HepG2 (cell line): ENCODE measurements at regions not wholly inside any gene's neighbourhood (a gene's known extent, or its start where the extent isn't known, plus 50 kb on each side); places are given as distances from the start of the nearest gene placed in this dataset.

Experiments used
- ATAC-seq: fragments of 200-7000 bp; cut with Tn5 transposase; 3 replicates; pipeline ENCODE4 v1.9.1; 2020; ENCODE audit warnings: mild to moderate bottlenecking, moderate library complexity
- BruUV-seq: library from RNA; stranded (reverse); fragments of 400-500 nt; replicated peaks from 2 replicates; lab custom pipeline; 2021; lab: Mats Ljungman, UMichigan
- CTCF ChIA-PET: fragments of 300-600 bp; formaldehyde crosslinking; extraction: SDS; loops from one replicate; lab custom pipeline; 2021; ENCODE audit warnings: low total read pairs, inconsistent platforms, low intra/inter-chr PET ratio; lab: Yijun Ruan, JAX
- POLR2A ChIA-PET: fragments of 350-600 bp; sonication (Branson Sonifier 250); formaldehyde crosslinking; loops from one replicate; lab custom pipeline; 2020; ENCODE audit warnings: antibody characterized with exemption, inconsistent platforms; lab: Yijun Ruan, JAX
- DNase-seq: peaks from one replicate; pipeline ENCODE4 v3.0.0-alpha.2; 2015; ENCODE audit warnings: low spot score
- FAIRE-seq: peaks from 3 replicates; lab custom pipeline; 2011; peaks lifted over from hg19 to GRCh38; lab: Jason Lieb, UNC
- H2AFZ ChIP-seq: one replicate; pipeline ENCODE4 v1.6.1; 2011; ENCODE audit warnings: low read length, inconsistent platforms
- H3K27ac ChIP-seq: fragments of 300-600 bp; 3 replicates; pipeline ENCODE4 v1.8.0; 2011; ENCODE audit warnings: mixed run types, mild to moderate bottlenecking, mixed read lengths, low read length, inconsistent platforms; ENCODE audit not compliant: insufficient read depth; ENCODE audit errors: extremely low read length
- H3K27me3 ChIP-seq, 2 experiments: fragments of 200-600 bp in 1 of 2; 2 replicates in 1 of 2; 3 replicates in 1 of 2; pipeline versions ENCODE4 v1.6.0 to v1.8.0; 2011; ENCODE audit warnings: low read length in 2 of 2, mild to moderate bottlenecking in 2 of 2, moderate library complexity in 2 of 2, inconsistent platforms in 1 of 2; ENCODE audit not compliant: insufficient read depth in 2 of 2, control insufficient read depth in 1 of 2
- H3K36me3 ChIP-seq, 2 experiments: fragments of 200-600 bp in 1 of 2; replicated peaks in 1 of 2; 2 replicates in 1 of 2; 3 replicates in 1 of 2; pipeline versions ENCODE4 v1.5.1 to v1.8.0; 2011; ENCODE audit warnings: low read length in 2 of 2, inconsistent platforms in 1 of 2; ENCODE audit not compliant: insufficient read depth in 2 of 2, control insufficient read depth in 1 of 2
- H3K4me1 ChIP-seq: 2 replicates; pipeline ENCODE4 v1.5.1; 2012; ENCODE audit warnings: low read length, inconsistent platforms; ENCODE audit not compliant: insufficient read depth
- H3K4me2 ChIP-seq: 2 replicates; pipeline ENCODE4 v1.6.0; 2011; ENCODE audit warnings: low read depth, low read length, inconsistent platforms
- H3K4me3 ChIP-seq, 3 experiments: fragments of 200-600 bp in 1 of 3; sonication (generic), shearing (Covaris generic) in 1 of 3; replicated peaks in 1 of 3; 2 replicates each; pipeline ENCODE4 v1.5.1; 2011 to 2016; ENCODE audit warnings: low read length in 3 of 3, inconsistent platforms in 2 of 3, low read depth in 2 of 3, mild to moderate bottlenecking in 2 of 3, control low read depth in 1 of 3, mixed read lengths in 1 of 3; ENCODE audit not compliant: insufficient read depth in 1 of 3
- H3K79me2 ChIP-seq: one replicate; pipeline ENCODE4 v1.6.1; 2011; ENCODE audit warnings: low read length, inconsistent platforms; ENCODE audit not compliant: insufficient read depth
- H3K9ac ChIP-seq: 2 replicates; pipeline ENCODE4 v1.6.0; 2011; ENCODE audit warnings: mild to moderate bottlenecking, low read depth, low read length, inconsistent platforms; ENCODE audit not compliant: insufficient read depth
- H3K9me3 ChIP-seq: 2 replicates; pipeline ENCODE4 v1.5.1; 2012; ENCODE audit warnings: mild to moderate bottlenecking, low read length
- H4K20me1 ChIP-seq: 2 replicates; pipeline ENCODE4 v1.6.0; 2011; ENCODE audit warnings: inconsistent platforms, mild to moderate bottlenecking, low read length, moderate library complexity; ENCODE audit not compliant: insufficient read depth
- CHCHD3 ChIP-seq: sonication (generic); formaldehyde crosslinking; IDR thresholded peaks from 2 replicates; pipeline ENCODE4 v1.8.0; 2022; ENCODE audit warnings: mild to moderate bottlenecking, missing genetic modification reagents, moderate library complexity
- FLYWCH1 ChIP-seq: sonication (generic); formaldehyde crosslinking; IDR thresholded peaks from 2 replicates; pipeline ENCODE4 v1.8.1; 2023; ENCODE audit warnings: mild to moderate bottlenecking, missing genetic modification reagents
- GPBP1L1 ChIP-seq: sonication (generic); formaldehyde crosslinking; IDR thresholded peaks from 2 replicates; pipeline ENCODE4 v1.5.0; 2020; ENCODE audit warnings: mild to moderate bottlenecking, missing genetic modification reagents
- GZF1 ChIP-seq: sonication (generic); formaldehyde crosslinking; IDR thresholded peaks from 2 replicates; pipeline ENCODE4 v1.5.1; 2020; ENCODE audit warnings: mild to moderate bottlenecking, missing genetic modification reagents
- HDAC2 ChIP-seq: sonication (generic); formaldehyde crosslinking; IDR thresholded peaks from 2 replicates; pipeline ENCODE4 v1.4.0; 2020; ENCODE audit warnings: missing genetic modification reagents
- HES4 ChIP-seq: sonication (generic); formaldehyde crosslinking; IDR thresholded peaks from 2 replicates; pipeline ENCODE4 v1.9.0; 2021; ENCODE audit warnings: mild to moderate bottlenecking, missing genetic modification reagents, borderline replicate concordance
- KDM5A ChIP-seq: fragments of 200-600 bp; sonication (generic); IDR thresholded peaks from 2 replicates; pipeline ENCODE4 v1.7.0; 2018; ENCODE audit warnings: antibody characterized with exemption, mild to moderate bottlenecking, low read length, borderline replicate concordance
- MEIS2 ChIP-seq: sonication (generic); formaldehyde crosslinking; IDR thresholded peaks from 2 replicates; pipeline ENCODE4 v1.9.0; 2021; ENCODE audit warnings: mild to moderate bottlenecking, missing genetic modification reagents
- SP5 ChIP-seq: IDR thresholded peaks from 2 replicates; pipeline ENCODE4 v1.6.1; 2016; ENCODE audit warnings: low read depth, borderline replicate concordance
- SRSF1 ChIP-seq: fragments of 200-400 bp; formaldehyde crosslinking; optimal IDR thresholded peaks from 2 replicates; pipeline ENCODE3; 2017; ENCODE audit warnings: mild to moderate bottlenecking, low read depth, low read length, moderate library complexity
- TMF1 ChIP-seq: sonication (generic); formaldehyde crosslinking; IDR thresholded peaks from 2 replicates; pipeline ENCODE4 v1.8.1; 2022; ENCODE audit warnings: low read depth, missing genetic modification reagents
- ZBTB14 ChIP-seq: sonication (generic); formaldehyde crosslinking; IDR thresholded peaks from 2 replicates; pipeline ENCODE4 v1.4.0; 2020; ENCODE audit warnings: missing genetic modification reagents
- ZNF530 ChIP-seq: sonication (generic); formaldehyde crosslinking; IDR thresholded peaks from 2 replicates; pipeline ENCODE4 v1.5.0; 2020; ENCODE audit warnings: low read depth, mild to moderate bottlenecking, missing genetic modification reagents
- ZNF639 ChIP-seq: conservative IDR thresholded peaks from 2 replicates; pipeline ENCODE4 v1.6.1; 2018; ENCODE audit warnings: missing genetic modification reagents
- ZNF713 ChIP-seq: sonication (generic); formaldehyde crosslinking; IDR thresholded peaks from 2 replicates; pipeline ENCODE4 v1.4.0; 2020; ENCODE audit warnings: mild to moderate bottlenecking, missing genetic modification reagents
- ZNF772 ChIP-seq: sonication (generic); formaldehyde crosslinking; IDR thresholded peaks from 2 replicates; pipeline ENCODE4 v1.5.0; 2020; ENCODE audit warnings: mild to moderate bottlenecking, missing genetic modification reagents
- ZSCAN12 ChIP-seq: sonication (generic); formaldehyde crosslinking; IDR thresholded peaks from 2 replicates; pipeline ENCODE4 v1.9.0; 2021; ENCODE audit warnings: mild to moderate bottlenecking, missing genetic modification reagents
- WGBS: methylation state at CpG from one replicate; pipeline ENCODE4 v1.1.6; 2017; ENCODE audit warnings: low lambda C conversion rate; 5-methylcytosine and 5-hydroxymethylcytosine counted together
- in situ Hi-C: cut with HindIII; loops from 2 replicates; pipeline ENCODE4 v1.10.0; 2017; ENCODE audit warnings: low pct_unique_long_range_greater_than_20kb; ENCODE audit not compliant: extremely low pct_ligation_motif_present
- intact Hi-C: fragments of 100-400 bp; cut with micrococcal nuclease; formaldehyde crosslinking; loops from one replicate; pipeline ENCODE4 v1.10.0; 2022; ENCODE audit not compliant: unreplicated experiment

- H3K4me3 ChIP-seq: no peak overlapping the region
- TF ChIP-seq HES4 (CRISPR knock-in tag) (no peak), CHCHD3 (CRISPR knock-in tag) (no peak), SP5 (CRISPR knock-in tag) (no peak), ZNF772 (CRISPR knock-in tag) (no peak), GZF1 (CRISPR knock-in tag) (no peak), FLYWCH1 (CRISPR knock-in tag) (no peak), HDAC2 (CRISPR knock-in tag) (no peak)
- TF ChIP-seq, all 625 proteins: peak for 0
- Histone ChIP-seq H3K27ac (no peak overlapping the region), H3K79me2 (no peaks in the 10 kb centered on the region), H3K9ac (no peak overlapping the region), H3K36me3 (no peaks in the 10 kb centered on the region), H4K20me1 (no peaks in the 10 kb centered on the region), H3K27me3 (no peaks in the 10 kb centered on the region), H3K4me1 (no peaks in the 10 kb centered on the region), H3K4me2 (no peak overlapping the region), H2AFZ (no peak overlapping the region), H3K9me3 (peaks cover 6% of the 10 kb centered on the region; the same call in 1 of the 2 replicates)
- POLR2A ChIA-PET: no interaction called here
- WGBS: 0% methylated on average over 2 of the region's 2 CpGs
- no peak for FAIRE-seq
- intact Hi-C loops (no loop called here), in situ Hi-C loops (no loop called here)
- BruUV-seq: no TSS peak
- ATAC-seq: no peak
- CTCF ChIA-PET: no interaction called here
- DNase-seq: no peak
These were observed 262.6 kb upstream of the DOK6 start for GRCh38 chr18:69138088-69138487.

- CTCF ChIA-PET: no interaction called here
- Histone ChIP-seq H3K4me1 (no peaks in the 10 kb centered on the region), H3K27ac (no peak overlapping the region), H3K9me3 (peaks cover 6% of the 10 kb centered on the region; the same call in 1 of the 2 replicates), H3K4me3 (no peak overlapping the region), H3K9ac (no peak overlapping the region), H3K4me2 (no peak overlapping the region), H3K36me3 (no peaks in the 10 kb centered on the region), H4K20me1 (no peaks in the 10 kb centered on the region), H3K27me3 (no peaks in the 10 kb centered on the region), H3K79me2 (no peaks in the 10 kb centered on the region), H2AFZ (no peak overlapping the region)
- FAIRE-seq (no peak), DNase-seq (no peak), ATAC-seq (no peak)
- intact Hi-C loops: no loop called here
- BruUV-seq: no TSS peak
- 5% methylated on average over 2 of the region's 2 CpGs for WGBS
- in situ Hi-C loops: no loop called here
- POLR2A ChIA-PET: no interaction called here
- TF ChIP-seq ZSCAN12 (CRISPR knock-in tag) (no peak), KDM5A (no peak), ZBTB14 (CRISPR knock-in tag) (no peak), ZNF639 (CRISPR knock-in tag) (no peak), ZNF713 (CRISPR knock-in tag) (no peak), ZNF530 (no peak), SRSF1 (no peak), FLYWCH1 (CRISPR knock-in tag) (no peak), MEIS2 (CRISPR knock-in tag) (no peak), TMF1 (no peak), GPBP1L1 (CRISPR knock-in tag) (no peak)
These were observed 257.6 kb upstream of the DOK6 start for GRCh38 chr18:69143084-69143483.
